ENCODE measurements at regions not wholly inside any gene's neighbourhood (a gene's known extent, or its start where the extent isn't known, plus 50 kb on each side); places are given as distances from the start of the nearest gene placed in this dataset.

DNA sequence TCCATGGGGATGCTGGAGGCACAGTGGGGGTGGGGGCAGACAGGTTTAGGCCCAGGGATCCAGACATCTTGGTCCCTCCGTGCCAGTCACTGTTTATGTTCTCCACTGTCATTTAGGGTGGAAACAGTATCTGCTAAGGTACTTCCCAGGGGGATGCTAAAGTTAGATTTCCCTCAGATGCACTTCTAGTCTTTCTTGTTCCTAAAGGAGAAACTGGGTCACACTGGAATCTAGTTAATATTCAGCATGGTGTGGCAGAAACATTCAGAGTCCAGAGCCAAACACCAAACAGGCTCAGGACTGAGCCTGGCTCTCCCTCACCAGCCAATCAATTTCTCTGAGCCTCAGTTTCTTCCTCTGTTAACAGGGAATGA is 83.4 kb upstream of the PLET1 start:
- no TSS peak for BruUV-seq (replicated peaks)
- Histone ChIP-seq H3K27ac (ENCODE audit: low read length) (no peak overlapping the region), H3K4me3 (ENCODE audit: low read depth in 2 of 2, low read length in 2 of 2) (no peak overlapping the region), H3K9me3 (ENCODE audit: control insufficient read depth, insufficient read depth, low read depth, low read length) (no peaks in the 10 kb centered on the region), H3K4me1 (ENCODE audit: control insufficient read depth, insufficient read depth, low read length) (no peaks in the 10 kb centered on the region), H3K36me3 (ENCODE audit: control insufficient read depth, insufficient read depth, low read length) (no peaks in the 10 kb centered on the region), H3K27me3 (ENCODE audit: control insufficient read depth, insufficient read depth, low read length) (no peaks in the 10 kb centered on the region)
- DNase-seq (ENCODE audit: low read depth, low spot score) = no peak
- in situ Hi-C loops (cut with HindIII; ENCODE audit: low pct_unique_long_range_greater_than_20kb, low sequenced_read_pairs) (no loop called here), intact Hi-C loops (cut with micrococcal nuclease; ENCODE audit: unreplicated experiment) (no loop called here)
- TF ChIP-seq, protein P1, sequence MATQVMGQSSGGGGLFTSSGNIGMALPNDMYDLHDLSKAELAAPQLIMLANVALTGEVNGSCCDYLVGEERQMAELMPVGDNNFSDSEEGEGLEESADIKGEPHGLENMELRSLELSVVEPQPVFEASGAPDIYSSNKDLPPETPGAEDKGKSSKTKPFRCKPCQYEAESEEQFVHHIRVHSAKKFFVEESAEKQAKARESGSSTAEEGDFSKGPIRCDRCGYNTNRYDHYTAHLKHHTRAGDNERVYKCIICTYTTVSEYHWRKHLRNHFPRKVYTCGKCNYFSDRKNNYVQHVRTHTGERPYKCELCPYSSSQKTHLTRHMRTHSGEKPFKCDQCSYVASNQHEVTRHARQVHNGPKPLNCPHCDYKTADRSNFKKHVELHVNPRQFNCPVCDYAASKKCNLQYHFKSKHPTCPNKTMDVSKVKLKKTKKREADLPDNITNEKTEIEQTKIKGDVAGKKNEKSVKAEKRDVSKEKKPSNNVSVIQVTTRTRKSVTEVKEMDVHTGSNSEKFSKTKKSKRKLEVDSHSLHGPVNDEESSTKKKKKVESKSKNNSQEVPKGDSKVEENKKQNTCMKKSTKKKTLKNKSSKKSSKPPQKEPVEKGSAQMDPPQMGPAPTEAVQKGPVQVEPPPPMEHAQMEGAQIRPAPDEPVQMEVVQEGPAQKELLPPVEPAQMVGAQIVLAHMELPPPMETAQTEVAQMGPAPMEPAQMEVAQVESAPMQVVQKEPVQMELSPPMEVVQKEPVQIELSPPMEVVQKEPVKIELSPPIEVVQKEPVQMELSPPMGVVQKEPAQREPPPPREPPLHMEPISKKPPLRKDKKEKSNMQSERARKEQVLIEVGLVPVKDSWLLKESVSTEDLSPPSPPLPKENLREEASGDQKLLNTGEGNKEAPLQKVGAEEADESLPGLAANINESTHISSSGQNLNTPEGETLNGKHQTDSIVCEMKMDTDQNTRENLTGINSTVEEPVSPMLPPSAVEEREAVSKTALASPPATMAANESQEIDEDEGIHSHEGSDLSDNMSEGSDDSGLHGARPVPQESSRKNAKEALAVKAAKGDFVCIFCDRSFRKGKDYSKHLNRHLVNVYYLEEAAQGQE (IDR thresholded peaks at IDR 0.05; ENCODE audit: insufficient read depth in 1 of 2, low read depth in 2 of 2, low read length in 1 of 2) = no peak
- TF ChIP-seq POLR2AphosphoS5 (IDR thresholded peaks at IDR 0.05; ENCODE audit: low read depth, low read length) = no peak
- TF ChIP-seq SIN3A (IDR thresholded peaks at IDR 0.05; ENCODE audit: borderline replicate concordance, insufficient read depth, low read depth, low read length) = no peak
- no peak for TF ChIP-seq TCF7L2 (IDR thresholded peaks at IDR 0.05; ENCODE audit: low read depth, low read length)
- no peak for TF ChIP-seq CTCF (IDR thresholded peaks at IDR 0.05)
- no peak for ATAC-seq
- POLR2A ChIA-PET = no interaction called here
- CTCF ChIA-PET = no interaction called here

DNA sequence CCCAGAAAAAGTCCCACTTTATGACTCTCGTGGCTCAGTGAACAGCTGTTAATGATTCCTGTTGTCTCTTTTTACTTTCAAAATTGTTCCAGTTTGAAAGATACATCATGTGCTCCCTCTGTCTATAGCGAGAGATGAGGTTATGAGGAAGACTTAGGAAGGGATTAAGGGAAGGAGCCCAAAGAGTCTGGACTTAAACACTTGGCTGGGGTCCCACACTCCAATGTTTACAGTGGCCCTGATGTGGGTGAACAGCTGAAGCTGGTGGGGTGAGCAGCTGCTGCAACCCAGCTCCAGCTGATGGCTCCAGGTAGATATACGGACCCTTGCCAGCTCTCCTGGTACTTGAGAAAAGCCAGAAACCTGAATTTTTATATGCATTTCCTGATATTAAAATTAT is 84.5 kb upstream of the PLET1 start:
- ATAC-seq = no peak
- in situ Hi-C loops (cut with HindIII; ENCODE audit: low pct_unique_long_range_greater_than_20kb, low sequenced_read_pairs) = no loop called here
- H3K27me3 ChIP-seq (ENCODE audit: control insufficient read depth, insufficient read depth, low read length) = no peaks in the 10 kb centered on the region
- BruUV-seq (replicated peaks) = no TSS peak
- ChIA-PET CTCF (no interaction called here), POLR2A (no interaction called here)
- no peaks in the 10 kb centered on the region for H3K4me1 ChIP-seq (ENCODE audit: control insufficient read depth, insufficient read depth, low read length)
- TF ChIP-seq CTCF (IDR thresholded peaks at IDR 0.05) (no peak), SIN3A (IDR thresholded peaks at IDR 0.05; ENCODE audit: borderline replicate concordance, insufficient read depth, low read depth, low read length) (no peak), TCF7L2 (IDR thresholded peaks at IDR 0.05; ENCODE audit: low read depth, low read length) (no peak), POLR2AphosphoS5 (IDR thresholded peaks at IDR 0.05; ENCODE audit: low read depth, low read length) (no peak)
- TF ChIP-seq, protein P1 (IDR thresholded peaks at IDR 0.05; ENCODE audit: insufficient read depth in 1 of 2, low read depth in 2 of 2, low read length in 1 of 2) = no peak
- no peaks in the 10 kb centered on the region for H3K36me3 ChIP-seq (ENCODE audit: control insufficient read depth, insufficient read depth, low read length)
- DNase-seq (ENCODE audit: low read depth, low spot score) = no peak
- no peak overlapping the region for H3K27ac ChIP-seq (ENCODE audit: low read length)
- H3K4me3 ChIP-seq (ENCODE audit: low read depth in 2 of 2, low read length in 2 of 2) = no peak overlapping the region
- no peaks in the 10 kb centered on the region for H3K9me3 ChIP-seq (ENCODE audit: control insufficient read depth, insufficient read depth, low read depth, low read length)
- intact Hi-C loops (cut with micrococcal nuclease; ENCODE audit: unreplicated experiment) = no loop called here
